RPMI8226 (cell line): ENCODE measurements at regions not wholly inside any gene's neighbourhood (a gene's known extent, or its start where the extent isn't known, plus 50 kb on each side); places are given as distances from the start of the nearest gene placed in this dataset.
"Not testable (repeated sequence)": the region's sequence is repeated elsewhere in the genome, so short reads cannot be mapped to it uniquely, and the experiment has no call there.

Source experiments
- DNase-seq: peaks from one replicate; pipeline ENCODE4 v3.0.0-alpha.2; 2015

- no peak for DNase-seq
Observed at GRCh38 chr9:89949111-89949510, 344.3 kb downstream of the GADD45G start.

GRCh38 chr9:89951675-89952074, 346.9 kb downstream of the GADD45G start:
- DNase-seq, result no peak

GRCh38 chr9:89952401-89952800, 347.6 kb downstream of the GADD45G start:
- DNase-seq, result no peak

- not testable (repeated sequence) for DNase-seq
Observed at GRCh38 chr9:89953263-89953662, 348.5 kb downstream of the GADD45G start.

- DNase-seq, result no peak
Observed at GRCh38 chr9:89953824-89954615, 349.2 kb downstream of the GADD45G start.

- no peak for DNase-seq
Observed at GRCh38 chr9:89955144-89955543, 350.3 kb downstream of the GADD45G start.

- no peak for DNase-seq
Observed at GRCh38 chr9:89955626-89956025, 350.8 kb downstream of the GADD45G start.

GRCh38 chr9:89956331-89956730, 351.5 kb downstream of the GADD45G start:
- no peak for DNase-seq

- no peak for DNase-seq
Observed at GRCh38 chr9:89956907-89957306, 352.1 kb downstream of the GADD45G start.

- DNase-seq, result no peak
Observed at GRCh38 chr9:89958086-89958485, 353.3 kb downstream of the GADD45G start.

GRCh38 chr9:89961616-89962341, 357.0 kb downstream of the GADD45G start:
- DNase-seq, result no peak

GRCh38 chr9:89963280-89963679, 358.5 kb downstream of the GADD45G start:
- DNase-seq, result no peak

GRCh38 chr9:89967527-89967926, 362.7 kb downstream of the GADD45G start:
- no peak for DNase-seq

- no peak for DNase-seq
Observed at GRCh38 chr9:89969156-89969675, 364.4 kb downstream of the GADD45G start.

- no peak for DNase-seq
Observed at GRCh38 chr9:89969881-89970639, 365.2 kb downstream of the GADD45G start.

GRCh38 chr9:89970701-89971100, 365.9 kb downstream of the GADD45G start:
- no peak for DNase-seq

- DNase-seq, result no peak
Observed at GRCh38 chr9:89972535-89972934, 367.7 kb downstream of the GADD45G start.

GRCh38 chr9:89974582-89974981, 369.8 kb downstream of the GADD45G start:
- DNase-seq, result no peak

- DNase-seq, result no peak
Observed at GRCh38 chr9:89975024-89975423, 370.2 kb downstream of the GADD45G start.

- DNase-seq, result no peak
Observed at GRCh38 chr9:89975630-89976029, 370.8 kb downstream of the GADD45G start.

GRCh38 chr9:89978185-89978584, 373.4 kb downstream of the GADD45G start:
- no peak for DNase-seq

GRCh38 chr9:89980600-89980999, 375.8 kb downstream of the GADD45G start:
- no peak for DNase-seq

GRCh38 chr9:89982016-89982415, 377.2 kb downstream of the GADD45G start:
- DNase-seq, result no peak
